Psoas muscle (tissue), 7 donors: ENCODE measurements at regions not wholly inside any gene's neighbourhood (a gene's known extent, or its start where the extent isn't known, plus 50 kb on each side); places are given as distances from the start of the nearest gene placed in this dataset.

ENCODE experiments used
- ATAC-seq, 4 donors: fragments of 200-7000 bp; cut with Tn5 transposase; one replicate each; pipeline ENCODE4 v1.9.1; 2020; ENCODE audit warnings: moderate library complexity in 3 of 4, mild to moderate bottlenecking in 2 of 4
- DNase-seq, 2 donors: peaks; one replicate each; pipeline ENCODE4 v3.0.0-alpha.2; 2020
- H3K27ac ChIP-seq: fragments of 200-600 bp; one replicate; pipeline ENCODE4 v1.8.0; 2022
- H3K27me3 ChIP-seq, 3 donors: fragments of 200-600 bp in 1 of 3; one replicate each; pipeline versions ENCODE4 v1.6.1 to v1.8.0; 2013 to 2022; ENCODE audit warnings: low read length in 2 of 3, mild to moderate bottlenecking in 2 of 3, moderate library complexity in 1 of 3; ENCODE audit not compliant: insufficient read depth in 3 of 3
- H3K36me3 ChIP-seq, 2 donors: fragments of 200-600 bp in 1 of 2; one replicate each; pipeline versions ENCODE4 v1.6.1 to v1.8.0; 2013 to 2022; ENCODE audit warnings: low read depth in 1 of 2, mild to moderate bottlenecking in 1 of 2, moderate library complexity in 1 of 2; ENCODE audit not compliant: insufficient read depth in 1 of 2
- H3K4me1 ChIP-seq: fragments of 200-600 bp; one replicate; pipeline ENCODE4 v1.8.0; 2022
- H3K4me3 ChIP-seq: fragments of 200-600 bp; one replicate; pipeline ENCODE4 v1.8.0; 2022; ENCODE audit warnings: mild to moderate bottlenecking
- H3K9me3 ChIP-seq: fragments of 200-600 bp; one replicate; pipeline ENCODE4 v1.8.0; 2022
- WGBS, 3 donors: extraction: QIAGEN DNeasy Blood & Tissue Kit; methylation state at CpG; one replicate each; pipeline versions ENCODE4 v1.1.6 to v1.1.7; 2013; 5-methylcytosine and 5-hydroxymethylcytosine counted together
- intact Hi-C, 2 donors: fragments of 100-400 bp; cut with DNase I; formaldehyde crosslinking; loops; one replicate each; pipeline versions ENCODE4 v1.11.0 to v1.14.2; 2022
- TF ChIP-seq, protein P1 (sequence below): fragments of 200-600 bp; IDR thresholded peaks from one replicate; pipeline ENCODE4 v1.8.0; 2022; ENCODE audit warnings: antibody characterized with exemption
- donor health status: healthy with polysubstance abuse.
- donor health status: DM: no; HTN: no; CAD: no; lungs with moderate emphysema.
- donor health status: Bipolar disorder and iron deficiency.
- donor health status: healthy.
- donor health status: DM: yes; HTN: yes; CAD: no.
- donor health status: DM: no; HTN: no; CAD: no.
- donor health status: DM: yes; HTN: yes; CAD: no.

DNA sequence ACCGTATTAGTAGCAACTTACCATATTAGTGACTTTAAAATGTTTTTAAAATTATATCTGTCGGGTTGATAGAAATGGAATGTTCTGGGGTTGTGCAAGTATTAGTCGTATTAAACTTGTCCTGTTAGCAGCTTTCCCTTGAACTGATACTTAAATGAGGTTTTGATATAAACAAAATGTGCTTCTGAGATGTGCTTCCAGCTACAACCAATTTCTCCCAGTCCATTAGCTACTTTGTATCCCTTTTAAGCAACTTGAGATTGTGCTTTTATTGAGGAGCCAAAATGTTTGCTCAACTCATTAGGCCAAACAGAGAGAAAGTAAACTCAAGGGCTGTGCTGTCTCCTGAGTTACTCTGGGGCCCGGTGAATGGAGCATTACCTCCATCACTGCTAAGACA is 255.0 kb upstream of the RBFOX1 start:
- no peak for DNase-seq
- TF ChIP-seq, protein P1, sequence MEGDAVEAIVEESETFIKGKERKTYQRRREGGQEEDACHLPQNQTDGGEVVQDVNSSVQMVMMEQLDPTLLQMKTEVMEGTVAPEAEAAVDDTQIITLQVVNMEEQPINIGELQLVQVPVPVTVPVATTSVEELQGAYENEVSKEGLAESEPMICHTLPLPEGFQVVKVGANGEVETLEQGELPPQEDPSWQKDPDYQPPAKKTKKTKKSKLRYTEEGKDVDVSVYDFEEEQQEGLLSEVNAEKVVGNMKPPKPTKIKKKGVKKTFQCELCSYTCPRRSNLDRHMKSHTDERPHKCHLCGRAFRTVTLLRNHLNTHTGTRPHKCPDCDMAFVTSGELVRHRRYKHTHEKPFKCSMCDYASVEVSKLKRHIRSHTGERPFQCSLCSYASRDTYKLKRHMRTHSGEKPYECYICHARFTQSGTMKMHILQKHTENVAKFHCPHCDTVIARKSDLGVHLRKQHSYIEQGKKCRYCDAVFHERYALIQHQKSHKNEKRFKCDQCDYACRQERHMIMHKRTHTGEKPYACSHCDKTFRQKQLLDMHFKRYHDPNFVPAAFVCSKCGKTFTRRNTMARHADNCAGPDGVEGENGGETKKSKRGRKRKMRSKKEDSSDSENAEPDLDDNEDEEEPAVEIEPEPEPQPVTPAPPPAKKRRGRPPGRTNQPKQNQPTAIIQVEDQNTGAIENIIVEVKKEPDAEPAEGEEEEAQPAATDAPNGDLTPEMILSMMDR, result no peak

DNA sequence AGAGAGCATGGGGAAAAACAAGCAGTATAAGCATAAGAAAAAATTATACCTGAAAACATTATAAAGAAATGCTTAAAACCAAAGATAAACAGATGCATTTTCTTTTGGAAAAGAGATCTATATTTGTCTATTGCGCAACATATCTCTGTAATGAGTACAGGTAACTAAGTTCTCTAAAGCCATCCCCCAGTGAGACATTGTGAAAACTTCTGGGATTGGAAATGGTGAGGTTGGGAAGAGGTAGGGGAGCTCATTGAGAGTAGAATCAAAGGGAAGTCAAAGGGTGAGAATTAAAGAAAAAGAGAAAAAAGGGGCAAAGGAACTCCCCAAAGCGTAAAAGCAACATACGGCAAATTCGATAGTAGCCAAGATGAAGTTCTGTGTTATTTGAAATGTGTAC is 257.9 kb upstream of the RBFOX1 start:
- H3K36me3 ChIP-seq, result no peaks in the 10 kb centered on the region
- intact Hi-C loops, result no loop called here

More for the DNA sequence above, 255.0 kb upstream of the RBFOX1 start:
- no peak for ATAC-seq
- Histone ChIP-seq H3K4me3 (no peak overlapping the region), H3K27ac (no peak overlapping the region), H3K9me3 (no peaks in the 10 kb centered on the region), H3K36me3 (no peaks in the 10 kb centered on the region), H3K27me3 (no peaks in the 10 kb centered on the region), H3K4me1 (no peaks in the 10 kb centered on the region)
- intact Hi-C loops, result no loop called here
- WGBS, 3 donors, result 77 to 80% (median 77%) methylated on average over 4 of the region's 4 CpGs

DNA sequence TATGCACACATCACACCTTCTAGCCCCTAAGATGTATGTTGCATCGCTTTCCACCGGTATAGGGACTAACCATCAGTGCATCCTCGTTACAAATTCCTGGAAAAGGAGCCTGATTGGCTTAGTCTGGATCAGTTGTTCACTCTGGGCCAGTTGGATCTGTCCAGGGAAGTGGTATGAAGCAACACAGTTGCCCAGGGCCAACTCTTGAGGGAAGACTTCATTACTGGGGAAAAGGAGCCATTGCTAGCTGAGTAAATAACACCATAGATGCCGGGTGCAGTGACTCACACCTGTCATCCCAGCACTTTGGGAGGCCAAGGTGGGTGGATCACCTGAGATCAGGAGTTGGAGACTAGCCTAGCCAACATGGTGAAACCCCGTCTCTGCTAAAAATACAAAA is 275.2 kb upstream of the RBFOX1 start:
- H3K27ac ChIP-seq, result no peak overlapping the region
- intact Hi-C loops, result no loop called here
- TF ChIP-seq, protein P1, result no peak
- H3K4me3 ChIP-seq, result no peak overlapping the region
- DNase-seq (no peak), ATAC-seq (no peak)
- H3K9me3 ChIP-seq, result no peaks in the 10 kb centered on the region
- 76 to 91% (median 77%) methylated on average over 5 of the region's 5 CpGs for WGBS, 3 donors
- H3K36me3 ChIP-seq, result no peaks in the 10 kb centered on the region
- H3K4me1 ChIP-seq, result no peaks in the 10 kb centered on the region
- peaks cover 0 to 3% (median 0%) of the 10 kb centered on the region in 3 donors for H3K27me3 ChIP-seq

More for the DNA sequence above, 257.9 kb upstream of the RBFOX1 start:
- H3K27ac ChIP-seq, result no peak overlapping the region
- H3K4me1 ChIP-seq, result no peaks in the 10 kb centered on the region
- H3K9me3 ChIP-seq, result no peaks in the 10 kb centered on the region
- TF ChIP-seq, protein P1, result no peak
- WGBS, 3 donors, result 95 to 97% (median 96%) methylated on average over 4 of the region's 4 CpGs
- no peak overlapping the region for H3K4me3 ChIP-seq
- ATAC-seq (no peak), DNase-seq (no peak)
- H3K27me3 ChIP-seq, result no peaks in the 10 kb centered on the region

DNA sequence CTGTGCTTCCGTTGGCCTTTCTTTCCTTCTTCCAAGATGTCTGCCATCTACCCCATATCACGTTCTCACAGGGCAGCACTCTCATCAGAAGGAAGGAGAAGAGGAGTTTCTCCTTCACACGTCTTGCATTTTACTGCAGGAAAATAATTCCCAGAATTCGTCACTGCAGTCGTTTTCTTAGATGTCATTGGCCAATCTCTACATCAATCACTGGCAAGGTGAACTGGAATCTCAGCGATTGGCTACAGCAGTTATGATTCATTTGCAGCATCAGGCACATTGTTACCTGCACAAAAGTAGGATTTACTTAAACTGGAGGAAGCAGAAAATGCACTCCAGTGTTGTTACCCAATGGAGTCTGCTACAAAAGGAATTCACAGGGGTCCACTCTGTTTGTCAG is 277.2 kb upstream of the RBFOX1 start:
- Histone ChIP-seq H3K4me3 (no peak overlapping the region), H3K27ac (no peak overlapping the region), H3K27me3 (peaks cover 0 to 3% (median 0%) of the 10 kb centered on the region in 3 donors), H3K9me3 (no peaks in the 10 kb centered on the region), H3K4me1 (no peaks in the 10 kb centered on the region), H3K36me3 (no peaks in the 10 kb centered on the region)
- ATAC-seq, result no peak
- whole genome bisulfite sequencing, 3 donors, result 72 to 74% (median 72%) methylated on average over 6 of the region's 6 CpGs
- no peak for DNase-seq
- TF ChIP-seq, protein P1, result no peak
- intact Hi-C loops, result no loop called here

DNA sequence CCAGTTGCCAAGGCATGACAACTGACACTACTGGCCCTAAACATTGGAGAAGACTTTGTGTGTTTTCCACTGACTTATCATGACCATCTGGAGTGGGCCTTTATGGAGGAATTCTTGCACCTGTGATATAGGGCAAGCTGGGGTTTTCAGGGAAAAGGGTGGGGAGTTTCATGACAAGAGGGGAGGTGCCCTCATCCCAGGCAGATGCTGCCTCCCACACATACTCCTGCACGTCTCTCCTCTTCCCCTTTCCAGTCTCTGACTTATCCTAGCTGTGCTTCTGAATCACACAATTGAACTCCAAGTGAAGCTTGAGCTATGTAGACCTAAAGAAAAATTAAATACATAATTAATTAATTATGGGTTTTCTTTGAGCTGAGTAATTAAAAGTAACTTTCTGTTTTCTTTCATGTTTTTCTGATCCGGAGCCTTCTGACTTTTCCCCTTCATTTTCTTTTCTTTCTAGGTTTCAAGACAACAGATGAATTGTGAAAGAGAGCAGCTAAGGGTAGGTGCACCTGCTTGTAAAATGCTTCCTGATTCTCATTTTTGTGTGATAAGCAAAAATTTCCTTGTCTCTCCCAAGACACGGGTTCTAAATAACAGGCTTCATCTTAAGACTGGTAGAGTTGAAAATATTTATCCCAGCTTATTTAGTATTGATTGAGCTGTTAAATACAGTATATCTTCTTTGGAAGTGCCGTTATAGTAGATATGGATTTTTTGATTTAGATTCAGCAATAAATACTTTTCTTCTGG is 280.9 kb upstream of the RBFOX1 start:
- TF ChIP-seq, protein P1, result no peak
- 69 to 71% (median 69%) methylated on average over 4 of the region's 4 CpGs for WGBS, 3 donors
- Histone ChIP-seq H3K4me1 (no peaks in the 10 kb centered on the region), H3K4me3 (no peak overlapping the region), H3K27ac (no peak overlapping the region), H3K27me3 (peaks cover 0 to 3% (median 0%) of the 10 kb centered on the region in 3 donors), H3K9me3 (no peaks in the 10 kb centered on the region), H3K36me3 (no peaks in the 10 kb centered on the region)
- ATAC-seq (no peak), DNase-seq (no peak)
- intact Hi-C loops, result no loop called here
